MCF 10A (cell line): ENCODE measurements at regions not wholly inside any gene's neighbourhood (a gene's known extent, or its start where the extent isn't known, plus 50 kb on each side); places are given as distances from the start of the nearest gene placed in this dataset.
"Not testable (repeated sequence)": the region's sequence is repeated elsewhere in the genome, so short reads cannot be mapped to it uniquely, and the experiment has no call there.

Experiments used
- BruUV-seq: library from RNA; stranded (reverse); fragments of 400-500 nt; replicated peaks from 2 replicates; lab custom pipeline; 2021; lab: Mats Ljungman, UMichigan
- CTCF ChIA-PET: fragments of 300-600 bp; sonication (Branson Sonifier 250); formaldehyde crosslinking; extraction: SDS; loops from one replicate; lab custom pipeline; 2021; ENCODE audit warnings: antibody characterized with exemption, inconsistent platforms; lab: Yijun Ruan, JAX
- POLR2A ChIA-PET: fragments of 300-600, 350-650 bp; sonication (Branson Sonifier 250); formaldehyde crosslinking; extraction: SDS; loops from one replicate; lab custom pipeline; 2020; ENCODE audit warnings: antibody characterized with exemption, inconsistent platforms; lab: Yijun Ruan, JAX
- DNase-seq: peaks from one replicate; pipeline ENCODE4 v3.0.0-alpha.2; 2018; ENCODE audit not compliant: unreplicated experiment
- H3K27ac Mint-ChIP-seq: one replicate; pipeline ENCODE4 v1.8.0; 2022; ENCODE audit warnings: mild to moderate bottlenecking, low read depth, mixed read lengths; ENCODE audit not compliant: unreplicated experiment
- H3K27me3 Mint-ChIP-seq: one replicate; pipeline ENCODE4 v1.8.0; 2022; ENCODE audit warnings: mixed read lengths; ENCODE audit not compliant: insufficient read depth, unreplicated experiment
- H3K36me3 Mint-ChIP-seq: one replicate; pipeline ENCODE4 v1.8.0; 2022; ENCODE audit warnings: mild to moderate bottlenecking, moderate library complexity, mixed read lengths; ENCODE audit not compliant: insufficient read depth, unreplicated experiment
- H3K4me1 Mint-ChIP-seq: one replicate; pipeline ENCODE4 v1.8.0; 2022; ENCODE audit warnings: mixed read lengths; ENCODE audit not compliant: insufficient read depth, unreplicated experiment
- H3K4me3 Mint-ChIP-seq: one replicate; pipeline ENCODE4 v1.8.0; 2022; ENCODE audit warnings: mild to moderate bottlenecking, moderate library complexity, mixed read lengths; ENCODE audit not compliant: unreplicated experiment
- H3K9me3 Mint-ChIP-seq: one replicate; pipeline ENCODE4 v1.8.0; 2022; ENCODE audit warnings: mixed read lengths; ENCODE audit not compliant: unreplicated experiment
- CTCF ChIP-seq: fragments of 200-600 bp; IDR thresholded peaks from one replicate; pipeline ENCODE4 v1.8.0; 2022; ENCODE audit warnings: antibody characterized with exemption, mild to moderate bottlenecking; ENCODE audit not compliant: unreplicated experiment
- intact Hi-C: fragments of 100-400 bp; cut with micrococcal nuclease; formaldehyde crosslinking; loops from 2 replicates; pipeline ENCODE4 v1.14.1; 2022

GRCh38 chr6:144485531-144485930 lies 200.4 kb downstream of the UTRN start:
- no peaks in the 10 kb centered on the region for H3K9me3 Mint-ChIP-seq
- no peak for TF ChIP-seq CTCF
- POLR2A ChIA-PET: interaction anchor here (1.0 to 1.3 kb wide), 2 partner anchors 9 to 390 kb away, joined by 3 to 4 read pairs; partner anchors contain the start of gene SF3B5
- H3K27me3 Mint-ChIP-seq: no peaks in the 10 kb centered on the region
- BruUV-seq: no TSS peak
- intact Hi-C loops: no loop called here
- H3K27ac Mint-ChIP-seq: no peak overlapping the region
- CTCF ChIA-PET: interaction anchor here (1.1 to 1.4 kb wide), 2 partner anchors 10 to 199 kb away, joined by 3 to 4 read pairs; no protein-coding TSS in a partner anchor
- no peak for DNase-seq
- peaks cover 37% of the 10 kb centered on the region for H3K36me3 Mint-ChIP-seq
- no peaks in the 10 kb centered on the region for H3K4me1 Mint-ChIP-seq
- no peak overlapping the region for H3K4me3 Mint-ChIP-seq

- no TSS peak for BruUV-seq
- H3K9me3 Mint-ChIP-seq: no peaks in the 10 kb centered on the region
- peaks cover 54% of the 10 kb centered on the region for H3K36me3 Mint-ChIP-seq
- no peak overlapping the region for H3K27ac Mint-ChIP-seq
- TF ChIP-seq CTCF: no peak
- no peak for DNase-seq
- CTCF ChIA-PET: interaction anchor here (0.6 to 1.3 kb wide), 2 partner anchors 202 to 272 kb away, joined by 3 to 4 read pairs; no protein-coding TSS in a partner anchor
- H3K27me3 Mint-ChIP-seq: no peaks in the 10 kb centered on the region
- POLR2A ChIA-PET: no interaction called here
- peaks cover 7% of the 10 kb centered on the region for H3K4me1 Mint-ChIP-seq
- H3K4me3 Mint-ChIP-seq: no peak overlapping the region
- intact Hi-C loops: no loop called here
These were observed 203.5 kb downstream of the UTRN start for GRCh38 chr6:144488590-144488989.

GRCh38 chr6:144493035-144493910 lies 208.1 kb downstream of the UTRN start:
- DNase-seq: peak; percentile 84
- CTCF ChIA-PET: interaction anchor here (0.7 kb wide), 1 partner anchor 227 kb away, joined by 3 read pairs; no protein-coding TSS in a partner anchor
- no peak overlapping the region for H3K4me3 Mint-ChIP-seq
- H3K9me3 Mint-ChIP-seq: no peaks in the 10 kb centered on the region
- H3K4me1 Mint-ChIP-seq: peaks cover 22% of the 10 kb centered on the region
- H3K36me3 Mint-ChIP-seq: peaks cover 59% of the 10 kb centered on the region
- TF ChIP-seq CTCF: no peak
- no peak overlapping the region for H3K27ac Mint-ChIP-seq
- POLR2A ChIA-PET: interaction anchor here (0.6 to 1.0 kb wide), 3 partner anchors 12 to 371 kb away, joined by 3 to 5 read pairs (median 4); no protein-coding TSS in a partner anchor
- BruUV-seq: no TSS peak
- intact Hi-C loops: no loop called here
- H3K27me3 Mint-ChIP-seq: no peaks in the 10 kb centered on the region

- BruUV-seq, CTCF ChIA-PET, intact Hi-C loops, H3K9me3 Mint-ChIP-seq, DNase-seq, H3K27me3 Mint-ChIP-seq, H3K27ac Mint-ChIP-seq, H3K4me3 Mint-ChIP-seq: not testable (repeated sequence)
- Mint-ChIP-seq H3K4me1 (peaks cover 22% of the 10 kb centered on the region), H3K36me3 (peaks cover 59% of the 10 kb centered on the region)
- POLR2A ChIA-PET: interaction anchor here (1.2 kb wide), 1 partner anchor 9 kb away, joined by 3 read pairs; no protein-coding TSS in a partner anchor
These were observed 209.9 kb downstream of the UTRN start for GRCh38 chr6:144495076-144495475.
